ENCODE measurements at regions not wholly inside any gene's neighbourhood (a gene's known extent, or its start where the extent isn't known, plus 50 kb on each side); places are given as distances from the start of the nearest gene placed in this dataset.

GRCh38 chr14:101108579-101109346 lies 205.2 kb upstream of the RTL1 start:
- TF ChIP-seq CTCF (IDR thresholded peaks at IDR 0.05) (no peak), EP300 (IDR thresholded peaks at IDR 0.05) (no peak), POLR2AphosphoS5 (IDR thresholded peaks at IDR 0.05) (no peak), POLR2A (IDR thresholded peaks at IDR 0.05) (no peak)
